ENCODE measurements at regions not wholly inside any gene's neighbourhood (a gene's known extent, or its start where the extent isn't known, plus 50 kb on each side); places are given as distances from the start of the nearest gene placed in this dataset.

GRCh38 chr5:92896722-92897121 is 684.3 kb downstream of the NR2F1-AS1 start (continued):
- TF ChIP-seq, protein P1, sequence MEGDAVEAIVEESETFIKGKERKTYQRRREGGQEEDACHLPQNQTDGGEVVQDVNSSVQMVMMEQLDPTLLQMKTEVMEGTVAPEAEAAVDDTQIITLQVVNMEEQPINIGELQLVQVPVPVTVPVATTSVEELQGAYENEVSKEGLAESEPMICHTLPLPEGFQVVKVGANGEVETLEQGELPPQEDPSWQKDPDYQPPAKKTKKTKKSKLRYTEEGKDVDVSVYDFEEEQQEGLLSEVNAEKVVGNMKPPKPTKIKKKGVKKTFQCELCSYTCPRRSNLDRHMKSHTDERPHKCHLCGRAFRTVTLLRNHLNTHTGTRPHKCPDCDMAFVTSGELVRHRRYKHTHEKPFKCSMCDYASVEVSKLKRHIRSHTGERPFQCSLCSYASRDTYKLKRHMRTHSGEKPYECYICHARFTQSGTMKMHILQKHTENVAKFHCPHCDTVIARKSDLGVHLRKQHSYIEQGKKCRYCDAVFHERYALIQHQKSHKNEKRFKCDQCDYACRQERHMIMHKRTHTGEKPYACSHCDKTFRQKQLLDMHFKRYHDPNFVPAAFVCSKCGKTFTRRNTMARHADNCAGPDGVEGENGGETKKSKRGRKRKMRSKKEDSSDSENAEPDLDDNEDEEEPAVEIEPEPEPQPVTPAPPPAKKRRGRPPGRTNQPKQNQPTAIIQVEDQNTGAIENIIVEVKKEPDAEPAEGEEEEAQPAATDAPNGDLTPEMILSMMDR (conservative IDR thresholded peaks at IDR 0.05; ENCODE audit: low read depth in 2 of 2): no peak
- no peak for TF ChIP-seq EZH2 (IDR thresholded peaks at IDR 0.05; ENCODE audit: low read depth, unreplicated experiment)

DNA sequence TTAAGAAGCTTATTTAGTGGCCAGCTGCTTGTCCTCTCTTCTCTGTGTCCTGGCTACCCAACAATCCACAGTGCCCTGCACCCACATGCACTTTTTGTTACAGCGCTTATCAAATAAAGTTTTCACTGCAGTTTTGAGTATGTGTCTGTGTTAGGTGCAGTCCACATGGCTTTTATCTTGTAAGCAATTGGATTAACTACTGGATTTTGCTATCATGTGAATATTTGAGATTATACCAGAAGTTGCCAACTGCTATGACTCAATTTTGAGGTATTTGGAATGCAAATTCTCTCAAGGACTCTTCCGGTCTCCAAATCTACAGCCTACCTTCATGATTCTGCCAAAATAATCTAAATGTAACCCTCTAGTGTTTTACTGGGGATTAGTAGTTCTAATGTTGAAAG is 690.2 kb downstream of the NR2F1-AS1 start:
- Mint-ChIP-seq H3K27ac (no peak overlapping the region), H3K9me3 (peaks cover 2% of the 10 kb centered on the region; the same call in 2 of the 3 replicates), H3K4me3 (no peak overlapping the region), H3K27me3 (ENCODE audit: insufficient read depth, low read depth, poor library complexity) (no peaks in the 10 kb centered on the region), H3K36me3 (ENCODE audit: low read depth) (no peaks in the 10 kb centered on the region), H3K4me1 (peaks cover 4% of the 10 kb centered on the region; the same call in 2 of the 3 replicates)
- DNase-seq (ENCODE audit: low spot score) (no peak), ATAC-seq (no peak)
- Histone ChIP-seq H3K4me2 (no peak overlapping the region), H3K4me1 (ENCODE audit: insufficient read depth) (no peaks in the 10 kb centered on the region), H4K20me1 (replicated peaks; ENCODE audit: insufficient read depth) (no peaks in the 10 kb centered on the region), H2AFZ (no peak overlapping the region), H3F3A (replicated peaks; ENCODE audit: low read depth) (no peaks in the 10 kb centered on the region), H3K9me2 (ENCODE audit: insufficient read depth) (peaks cover 7% of the 10 kb centered on the region), H3K27ac (ENCODE audit: low read depth) (no peak overlapping the region), H3K27me3 (ENCODE audit: insufficient read depth) (no peaks in the 10 kb centered on the region), H3K79me2 (replicated peaks; ENCODE audit: insufficient read depth) (no peaks in the 10 kb centered on the region), H3K36me3 (ENCODE audit: insufficient read depth) (no peaks in the 10 kb centered on the region), H3K4me3 (no peak overlapping the region)
- TF ChIP-seq, protein P1 (conservative IDR thresholded peaks at IDR 0.05; ENCODE audit: low read depth in 2 of 2): no peak
- TF ChIP-seq EZH2 (IDR thresholded peaks at IDR 0.05; ENCODE audit: low read depth, unreplicated experiment): no peak
- TF ChIP-seq, protein P2, sequence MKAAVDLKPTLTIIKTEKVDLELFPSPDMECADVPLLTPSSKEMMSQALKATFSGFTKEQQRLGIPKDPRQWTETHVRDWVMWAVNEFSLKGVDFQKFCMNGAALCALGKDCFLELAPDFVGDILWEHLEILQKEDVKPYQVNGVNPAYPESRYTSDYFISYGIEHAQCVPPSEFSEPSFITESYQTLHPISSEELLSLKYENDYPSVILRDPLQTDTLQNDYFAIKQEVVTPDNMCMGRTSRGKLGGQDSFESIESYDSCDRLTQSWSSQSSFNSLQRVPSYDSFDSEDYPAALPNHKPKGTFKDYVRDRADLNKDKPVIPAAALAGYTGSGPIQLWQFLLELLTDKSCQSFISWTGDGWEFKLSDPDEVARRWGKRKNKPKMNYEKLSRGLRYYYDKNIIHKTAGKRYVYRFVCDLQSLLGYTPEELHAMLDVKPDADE (IDR thresholded peaks at IDR 0.05): no peak
- no peak for TF ChIP-seq JUNB (IDR thresholded peaks at IDR 0.05; ENCODE audit: unreplicated experiment)
- TF ChIP-seq, protein P3, sequence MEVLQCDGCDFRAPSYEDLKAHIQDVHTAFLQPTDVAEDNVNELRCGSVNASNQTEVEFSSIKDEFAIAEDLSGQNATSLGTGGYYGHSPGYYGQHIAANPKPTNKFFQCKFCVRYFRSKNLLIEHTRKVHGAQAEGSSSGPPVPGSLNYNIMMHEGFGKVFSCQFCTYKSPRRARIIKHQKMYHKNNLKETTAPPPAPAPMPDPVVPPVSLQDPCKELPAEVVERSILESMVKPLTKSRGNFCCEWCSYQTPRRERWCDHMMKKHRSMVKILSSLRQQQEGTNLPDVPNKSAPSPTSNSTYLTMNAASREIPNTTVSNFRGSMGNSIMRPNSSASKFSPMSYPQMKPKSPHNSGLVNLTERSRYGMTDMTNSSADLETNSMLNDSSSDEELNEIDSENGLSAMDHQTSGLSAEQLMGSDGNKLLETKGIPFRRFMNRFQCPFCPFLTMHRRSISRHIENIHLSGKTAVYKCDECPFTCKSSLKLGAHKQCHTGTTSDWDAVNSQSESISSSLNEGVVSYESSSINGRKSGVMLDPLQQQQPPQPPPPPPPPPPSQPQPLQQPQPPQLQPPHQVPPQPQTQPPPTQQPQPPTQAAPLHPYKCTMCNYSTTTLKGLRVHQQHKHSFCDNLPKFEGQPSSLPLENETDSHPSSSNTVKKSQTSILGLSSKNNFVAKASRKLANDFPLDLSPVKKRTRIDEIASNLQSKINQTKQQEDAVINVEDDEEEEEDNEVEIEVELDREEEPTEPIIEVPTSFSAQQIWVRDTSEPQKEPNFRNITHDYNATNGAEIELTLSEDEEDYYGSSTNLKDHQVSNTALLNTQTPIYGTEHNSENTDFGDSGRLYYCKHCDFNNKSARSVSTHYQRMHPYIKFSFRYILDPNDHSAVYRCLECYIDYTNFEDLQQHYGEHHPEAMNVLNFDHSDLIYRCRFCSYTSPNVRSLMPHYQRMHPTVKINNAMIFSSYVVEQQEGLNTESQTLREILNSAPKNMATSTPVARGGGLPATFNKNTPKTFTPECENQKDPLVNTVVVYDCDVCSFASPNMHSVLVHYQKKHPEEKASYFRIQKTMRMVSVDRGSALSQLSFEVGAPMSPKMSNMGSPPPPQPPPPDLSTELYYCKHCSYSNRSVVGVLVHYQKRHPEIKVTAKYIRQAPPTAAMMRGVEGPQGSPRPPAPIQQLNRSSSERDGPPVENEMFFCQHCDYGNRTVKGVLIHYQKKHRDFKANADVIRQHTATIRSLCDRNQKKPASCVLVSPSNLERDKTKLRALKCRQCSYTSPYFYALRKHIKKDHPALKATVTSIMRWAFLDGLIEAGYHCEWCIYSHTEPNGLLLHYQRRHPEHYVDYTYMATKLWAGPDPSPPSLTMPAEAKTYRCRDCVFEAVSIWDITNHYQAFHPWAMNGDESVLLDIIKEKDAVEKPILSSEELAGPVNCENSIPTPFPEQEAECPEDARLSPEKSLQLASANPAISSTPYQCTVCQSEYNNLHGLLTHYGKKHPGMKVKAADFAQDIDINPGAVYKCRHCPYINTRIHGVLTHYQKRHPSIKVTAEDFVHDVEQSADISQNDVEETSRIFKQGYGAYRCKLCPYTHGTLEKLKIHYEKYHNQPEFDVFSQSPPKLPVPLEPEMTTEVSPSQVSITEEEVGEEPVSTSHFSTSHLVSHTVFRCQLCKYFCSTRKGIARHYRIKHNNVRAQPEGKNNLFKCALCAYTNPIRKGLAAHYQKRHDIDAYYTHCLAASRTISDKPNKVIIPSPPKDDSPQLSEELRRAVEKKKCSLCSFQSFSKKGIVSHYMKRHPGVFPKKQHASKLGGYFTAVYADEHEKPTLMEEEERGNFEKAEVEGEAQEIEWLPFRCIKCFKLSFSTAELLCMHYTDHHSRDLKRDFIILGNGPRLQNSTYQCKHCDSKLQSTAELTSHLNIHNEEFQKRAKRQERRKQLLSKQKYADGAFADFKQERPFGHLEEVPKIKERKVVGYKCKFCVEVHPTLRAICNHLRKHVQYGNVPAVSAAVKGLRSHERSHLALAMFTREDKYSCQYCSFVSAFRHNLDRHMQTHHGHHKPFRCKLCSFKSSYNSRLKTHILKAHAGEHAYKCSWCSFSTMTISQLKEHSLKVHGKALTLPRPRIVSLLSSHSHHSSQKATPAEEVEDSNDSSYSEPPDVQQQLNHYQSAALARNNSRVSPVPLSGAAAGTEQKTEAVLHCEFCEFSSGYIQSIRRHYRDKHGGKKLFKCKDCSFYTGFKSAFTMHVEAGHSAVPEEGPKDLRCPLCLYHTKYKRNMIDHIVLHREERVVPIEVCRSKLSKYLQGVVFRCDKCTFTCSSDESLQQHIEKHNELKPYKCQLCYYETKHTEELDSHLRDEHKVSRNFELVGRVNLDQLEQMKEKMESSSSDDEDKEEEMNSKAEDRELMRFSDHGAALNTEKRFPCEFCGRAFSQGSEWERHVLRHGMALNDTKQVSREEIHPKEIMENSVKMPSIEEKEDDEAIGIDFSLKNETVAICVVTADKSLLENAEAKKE (CRISPR knock-in tag; IDR thresholded peaks at IDR 0.05): no peak
- TF ChIP-seq EZH2phosphoT487 (IDR thresholded peaks at IDR 0.05; ENCODE audit: unreplicated experiment): no peak
- TF ChIP-seq CREB1 (CRISPR knock-in tag; IDR thresholded peaks at IDR 0.05; ENCODE audit: low read depth): no peak
- TF ChIP-seq ZNF331 (CRISPR knock-in tag; IDR thresholded peaks at IDR 0.05; ENCODE audit: low read depth): no peak
- TF ChIP-seq NANOG (IDR thresholded peaks at IDR 0.05; ENCODE audit: borderline replicate concordance): no peak
- TF ChIP-seq POLR2AphosphoS5 (IDR thresholded peaks at IDR 0.05; ENCODE audit: low read depth): no peak
- no peak for TF ChIP-seq STAT1 (IDR thresholded peaks at IDR 0.05; ENCODE audit: unreplicated experiment)
- no peak for TF ChIP-seq ZNF114 (CRISPR knock-in tag; IDR thresholded peaks at IDR 0.05)

Measured in GM23338 (cell line).